ENCODE measurements at regions not wholly inside any gene's neighbourhood (a gene's known extent, or its start where the extent isn't known, plus 50 kb on each side); places are given as distances from the start of the nearest gene placed in this dataset.

DNA sequence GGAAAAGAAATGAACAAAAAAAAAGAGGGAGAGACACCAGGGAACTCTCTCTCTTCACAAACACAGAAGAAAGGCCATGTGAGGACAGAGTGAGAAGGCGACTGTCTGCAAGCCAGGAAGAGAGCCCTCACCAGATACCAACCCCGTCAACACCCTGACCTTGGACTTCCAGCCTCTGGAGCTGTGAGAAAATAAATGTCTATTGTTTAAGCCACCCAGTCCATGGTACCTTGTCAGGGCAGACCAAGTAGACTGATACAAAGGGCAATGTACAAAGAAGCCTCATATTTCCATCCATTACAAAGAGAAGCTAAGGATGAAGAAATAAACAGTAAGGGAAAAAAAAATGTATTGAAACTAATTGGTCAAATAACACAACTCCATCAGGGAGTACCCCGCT, 146.6 kb downstream of the ZNF281 start:
- Histone ChIP-seq H3K4me1 (ENCODE audit: control insufficient read depth, insufficient read depth, low read length) (no peaks in the 10 kb centered on the region), H3K27me3 (ENCODE audit: control insufficient read depth, insufficient read depth, low read length) (no peaks in the 10 kb centered on the region), H3K4me3 (ENCODE audit: low read length) (no peak overlapping the region), H3K9me3 (ENCODE audit: control insufficient read depth, insufficient read depth, low read length) (no peaks in the 10 kb centered on the region), H3K36me3 (ENCODE audit: control insufficient read depth, insufficient read depth, low read length) (no peaks in the 10 kb centered on the region), H3K27ac (ENCODE audit: low read length) (no peak overlapping the region)
- TF ChIP-seq, protein P1, sequence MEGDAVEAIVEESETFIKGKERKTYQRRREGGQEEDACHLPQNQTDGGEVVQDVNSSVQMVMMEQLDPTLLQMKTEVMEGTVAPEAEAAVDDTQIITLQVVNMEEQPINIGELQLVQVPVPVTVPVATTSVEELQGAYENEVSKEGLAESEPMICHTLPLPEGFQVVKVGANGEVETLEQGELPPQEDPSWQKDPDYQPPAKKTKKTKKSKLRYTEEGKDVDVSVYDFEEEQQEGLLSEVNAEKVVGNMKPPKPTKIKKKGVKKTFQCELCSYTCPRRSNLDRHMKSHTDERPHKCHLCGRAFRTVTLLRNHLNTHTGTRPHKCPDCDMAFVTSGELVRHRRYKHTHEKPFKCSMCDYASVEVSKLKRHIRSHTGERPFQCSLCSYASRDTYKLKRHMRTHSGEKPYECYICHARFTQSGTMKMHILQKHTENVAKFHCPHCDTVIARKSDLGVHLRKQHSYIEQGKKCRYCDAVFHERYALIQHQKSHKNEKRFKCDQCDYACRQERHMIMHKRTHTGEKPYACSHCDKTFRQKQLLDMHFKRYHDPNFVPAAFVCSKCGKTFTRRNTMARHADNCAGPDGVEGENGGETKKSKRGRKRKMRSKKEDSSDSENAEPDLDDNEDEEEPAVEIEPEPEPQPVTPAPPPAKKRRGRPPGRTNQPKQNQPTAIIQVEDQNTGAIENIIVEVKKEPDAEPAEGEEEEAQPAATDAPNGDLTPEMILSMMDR (IDR thresholded peaks at IDR 0.05): no peak
- H3K4me3 Mint-ChIP-seq: no peak overlapping the region
- intact Hi-C loops (cut with micrococcal nuclease): no loop called here
- 100% methylated on average over 1 of the region's 3 CpGs for WGBS (ENCODE audit: insufficient coverage)
- no peaks in the 10 kb centered on the region for H3K36me3 Mint-ChIP-seq
- DNase-seq: no peak
- H3K27ac Mint-ChIP-seq: no peak overlapping the region
- no peaks in the 10 kb centered on the region for H3K4me1 Mint-ChIP-seq
- no peaks in the 10 kb centered on the region for H3K9me3 Mint-ChIP-seq
- ATAC-seq: no peak
- H3K27me3 Mint-ChIP-seq (ENCODE audit: low read depth in 2 of 2): peaks cover 6 to 18% of the 10 kb centered on the region in 2 donors

GRCh38 chr1:200262326-200262965, 147.4 kb downstream of the ZNF281 start:
- H3K27me3 Mint-ChIP-seq (ENCODE audit: low read depth in 2 of 2): peaks cover 6 to 18% of the 10 kb centered on the region in 2 donors
- H3K36me3 Mint-ChIP-seq: no peaks in the 10 kb centered on the region
- Histone ChIP-seq H3K4me3 (ENCODE audit: low read length) (no peak overlapping the region), H3K9me3 (ENCODE audit: control insufficient read depth, insufficient read depth, low read length) (no peaks in the 10 kb centered on the region), H3K27ac (ENCODE audit: low read length) (no peak overlapping the region), H3K4me1 (ENCODE audit: control insufficient read depth, insufficient read depth, low read length) (no peaks in the 10 kb centered on the region), H3K36me3 (ENCODE audit: control insufficient read depth, insufficient read depth, low read length) (no peaks in the 10 kb centered on the region), H3K27me3 (ENCODE audit: control insufficient read depth, insufficient read depth, low read length) (no peaks in the 10 kb centered on the region)
- H3K9me3 Mint-ChIP-seq: no peaks in the 10 kb centered on the region
- H3K4me3 Mint-ChIP-seq: no peak overlapping the region
- no peak for ATAC-seq
- intact Hi-C loops (cut with micrococcal nuclease): no loop called here
- no peak for DNase-seq
- WGBS (ENCODE audit: insufficient coverage): 78% methylated on average over 4 of the region's 7 CpGs
- H3K27ac Mint-ChIP-seq: no peak overlapping the region
- no peaks in the 10 kb centered on the region for H3K4me1 Mint-ChIP-seq
- TF ChIP-seq, protein P1 (IDR thresholded peaks at IDR 0.05): no peak

DNA sequence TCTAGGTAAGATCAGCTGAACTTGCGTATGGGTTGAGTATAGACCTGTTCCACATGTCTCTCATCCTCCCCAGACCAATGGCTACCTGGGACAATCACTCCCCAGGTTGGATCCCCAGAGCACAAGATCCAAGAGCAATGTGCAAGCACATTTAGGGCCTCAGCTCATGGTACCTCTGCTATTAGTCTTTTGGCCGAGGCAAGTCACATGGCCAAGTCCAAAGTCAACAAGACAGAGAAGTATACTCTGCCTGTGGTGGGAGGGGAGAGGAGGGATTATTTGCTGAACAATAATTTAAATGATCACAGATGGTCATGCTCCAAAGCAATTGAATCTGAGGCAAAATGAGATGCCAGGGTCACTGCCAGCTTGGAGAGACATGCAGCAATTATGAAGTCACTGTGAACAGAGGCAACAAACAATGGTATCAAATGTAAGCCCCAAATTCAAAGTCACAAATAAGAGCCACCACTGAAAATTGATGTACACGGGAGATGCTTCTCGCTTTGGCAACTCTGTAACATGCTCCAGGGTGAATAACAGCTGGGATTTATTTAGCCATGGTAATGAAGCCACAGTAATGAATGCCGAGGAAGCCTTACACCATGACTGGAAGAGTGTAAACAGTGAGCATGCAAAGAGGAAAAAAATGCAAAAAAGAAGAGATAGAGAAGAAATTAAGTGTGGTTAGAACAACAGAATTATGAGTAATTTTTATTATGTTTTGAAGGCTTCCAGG, 149.1 kb downstream of the ZNF281 start:
- H3K27me3 Mint-ChIP-seq (ENCODE audit: low read depth in 2 of 2): peaks cover 15 to 18% of the 10 kb centered on the region in 2 donors
- WGBS (ENCODE audit: insufficient coverage): 97% methylated on average over 5 of the region's 5 CpGs
- H3K27ac Mint-ChIP-seq: no peak overlapping the region

More for the DNA sequence above, 149.1 kb downstream of the ZNF281 start:
- intact Hi-C loops (cut with micrococcal nuclease): no loop called here
- Histone ChIP-seq H3K9me3 (ENCODE audit: control insufficient read depth, insufficient read depth, low read length) (no peaks in the 10 kb centered on the region), H3K27me3 (ENCODE audit: control insufficient read depth, insufficient read depth, low read length) (no peaks in the 10 kb centered on the region), H3K4me3 (ENCODE audit: low read length) (no peak overlapping the region), H3K36me3 (ENCODE audit: control insufficient read depth, insufficient read depth, low read length) (no peaks in the 10 kb centered on the region), H3K27ac (ENCODE audit: low read length) (no peak overlapping the region), H3K4me1 (ENCODE audit: control insufficient read depth, insufficient read depth, low read length) (no peaks in the 10 kb centered on the region)
- ATAC-seq: no peak
- DNase-seq: no peak
- H3K4me3 Mint-ChIP-seq: no peak overlapping the region
- H3K4me1 Mint-ChIP-seq: no peaks in the 10 kb centered on the region
- TF ChIP-seq, protein P1 (IDR thresholded peaks at IDR 0.05): no peak
- no peaks in the 10 kb centered on the region for H3K36me3 Mint-ChIP-seq
- H3K9me3 Mint-ChIP-seq: no peaks in the 10 kb centered on the region
